SW 1271 (cell line): ENCODE measurements at regions not wholly inside any gene's neighbourhood (a gene's known extent, or its start where the extent isn't known, plus 50 kb on each side); places are given as distances from the start of the nearest gene placed in this dataset.

Experiments
- DNase-seq, 2 experiments: peaks; one replicate each; lab custom pipeline; 2025; lab: John Stamatoyannopoulos, UW

DNA sequence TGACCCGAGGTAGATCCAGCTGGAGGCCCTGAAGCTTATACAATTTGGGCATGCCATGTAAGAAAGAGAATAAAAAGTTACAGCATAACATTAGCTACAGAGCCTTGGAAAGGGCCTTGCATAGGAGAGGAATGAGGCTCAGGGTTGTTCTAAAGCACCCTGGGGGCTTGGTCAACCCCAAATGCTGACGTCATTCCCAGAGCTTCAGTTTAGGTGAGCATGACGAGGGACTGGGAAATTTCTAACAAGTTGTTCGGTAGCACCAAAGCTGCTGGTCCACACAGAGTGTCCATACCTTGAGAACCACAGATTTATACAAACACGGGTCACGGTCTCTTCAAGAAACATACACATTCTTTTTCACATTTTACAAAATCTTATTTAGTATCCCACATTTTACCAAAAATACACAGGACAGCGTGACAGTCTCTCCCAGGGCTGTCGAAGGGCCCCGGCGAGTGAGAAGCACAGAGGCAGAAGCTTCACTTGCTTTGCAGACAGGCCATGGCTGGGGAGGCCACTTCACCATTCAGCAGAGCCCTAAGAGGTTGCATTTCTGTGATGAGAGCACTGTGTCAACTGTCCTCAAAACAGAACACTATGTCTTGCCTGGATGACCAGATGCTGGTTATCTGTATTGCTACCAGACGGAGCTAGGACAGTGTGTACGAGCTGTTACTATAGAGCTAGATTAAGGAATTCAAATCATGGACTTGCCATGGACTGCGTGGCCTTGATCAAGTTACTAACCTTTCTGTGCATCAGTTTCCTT is 68.2 kb upstream of the ARRDC4 start:
- DNase-seq = no peak

DNA sequence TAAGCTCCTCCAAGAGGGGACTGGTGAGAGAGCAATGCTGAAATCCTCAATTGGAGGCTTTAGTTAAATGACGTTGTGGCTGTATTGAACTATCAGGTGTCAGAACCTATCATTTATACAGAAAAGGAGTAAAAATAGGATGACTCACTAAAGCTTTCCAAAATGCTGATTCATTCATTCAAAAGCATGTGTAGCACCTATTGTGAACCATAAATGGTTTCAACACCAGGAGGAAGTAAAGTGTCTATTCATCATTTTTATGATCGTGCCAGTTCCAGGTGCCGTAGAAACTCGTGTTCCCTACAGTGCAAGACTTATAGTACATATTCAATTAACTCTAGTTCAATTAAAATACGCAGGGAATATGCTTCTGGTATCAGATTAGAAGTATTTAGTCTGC is 66.5 kb upstream of the ARRDC4 start:
- no peak for DNase-seq

DNA sequence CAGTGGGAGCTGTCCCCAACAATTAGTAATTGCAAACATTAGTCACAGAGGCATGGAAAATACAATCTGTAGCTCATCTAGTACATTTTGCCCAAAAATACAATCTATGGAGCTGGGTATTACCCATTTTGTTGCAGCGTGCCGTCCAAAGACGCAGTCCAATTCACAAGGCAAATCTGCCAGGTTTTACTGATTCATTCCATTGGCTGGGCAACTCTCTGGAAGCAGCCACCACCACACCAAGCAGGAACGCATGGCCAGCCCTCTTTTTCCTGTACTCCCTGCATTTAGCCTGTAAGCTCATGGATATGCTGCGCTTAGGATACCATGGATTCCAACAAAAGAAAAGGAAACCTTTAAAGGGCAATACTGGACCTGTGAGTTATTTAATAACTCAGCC is 60.5 kb upstream of the ARRDC4 start:
- no peak for DNase-seq

DNA sequence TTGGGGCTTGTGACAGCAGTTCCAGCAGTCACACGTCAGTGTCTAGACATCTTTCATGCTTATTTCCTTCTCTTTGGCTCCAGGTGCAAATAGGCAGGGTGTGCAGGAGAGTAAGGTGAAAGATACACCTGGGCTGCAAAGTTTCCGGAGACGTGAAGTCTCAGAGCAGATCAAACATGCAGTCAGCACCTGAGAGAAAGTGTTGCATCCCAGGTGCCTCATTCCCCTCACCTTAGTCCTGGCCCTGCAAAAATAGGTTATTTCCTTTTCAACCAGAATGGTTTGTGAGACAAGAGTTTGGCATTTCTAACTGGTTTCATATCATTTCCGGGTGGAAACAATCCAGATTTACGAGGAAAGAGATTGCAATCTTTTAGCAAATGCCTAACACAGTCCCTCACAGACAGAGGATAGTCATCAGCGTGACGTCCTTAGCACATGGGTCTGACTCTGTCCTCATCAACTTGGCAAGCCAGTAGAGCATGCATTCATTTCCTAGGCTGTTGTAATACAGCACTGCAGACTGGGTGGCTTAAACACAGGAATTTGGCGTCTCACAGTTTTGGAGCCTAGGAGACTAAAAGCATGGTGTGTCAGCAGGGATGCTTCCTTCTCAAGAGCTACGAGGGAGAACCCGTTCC is 58.2 kb upstream of the ARRDC4 start:
- DNase-seq = no peak

DNA sequence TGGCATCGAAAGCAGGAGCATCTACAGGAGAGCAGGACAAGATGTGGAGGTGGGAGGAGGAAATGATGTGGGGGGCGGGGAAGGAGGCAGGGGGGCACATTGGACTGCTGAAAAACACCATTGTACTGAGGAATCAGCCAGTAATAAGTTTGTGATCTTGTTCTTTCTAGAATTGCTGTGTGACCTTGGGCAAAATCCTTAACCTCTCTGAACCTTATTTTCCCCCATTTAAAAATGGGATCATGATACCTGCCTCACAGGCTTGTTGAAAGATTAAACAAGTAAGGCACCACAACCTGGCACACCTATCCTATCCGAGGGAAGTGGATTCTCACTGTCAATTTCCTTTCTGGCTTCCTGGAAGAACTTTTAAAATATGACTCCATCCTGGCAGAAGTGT is 56.9 kb upstream of the ARRDC4 start:
- no peak for DNase-seq

DNA sequence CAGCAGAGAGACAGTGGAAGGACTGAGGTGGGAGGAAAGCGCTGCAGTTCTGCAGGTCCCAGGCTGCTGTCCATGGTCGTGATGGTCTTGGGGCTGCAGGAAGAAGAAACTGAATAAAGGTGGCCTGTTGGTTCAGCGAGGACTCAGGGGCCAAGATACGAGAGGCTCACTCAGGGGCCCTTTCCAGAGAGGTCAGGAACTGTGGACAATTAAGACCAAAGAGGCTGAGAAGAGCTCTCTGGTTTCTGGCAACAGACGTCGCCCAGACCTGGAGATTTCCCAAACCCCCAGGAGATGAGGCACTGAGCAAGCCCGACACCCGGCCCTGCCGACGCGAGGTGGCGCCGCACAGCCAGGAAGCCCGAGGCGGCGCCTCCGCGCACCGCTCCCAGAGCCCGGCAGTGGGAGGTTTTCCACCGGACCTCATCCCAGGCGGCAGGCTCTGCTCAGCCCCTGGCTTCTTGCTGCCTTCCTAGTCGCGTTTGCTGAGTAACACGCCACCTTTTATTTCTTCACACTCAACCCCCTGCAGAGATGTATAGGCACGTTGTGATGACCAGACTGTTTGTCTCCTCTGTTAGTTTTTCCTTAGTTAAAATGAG is 56.4 kb upstream of the ARRDC4 start:
- DNase-seq = peak in 1 of 2 experiments; percentile 45

DNA sequence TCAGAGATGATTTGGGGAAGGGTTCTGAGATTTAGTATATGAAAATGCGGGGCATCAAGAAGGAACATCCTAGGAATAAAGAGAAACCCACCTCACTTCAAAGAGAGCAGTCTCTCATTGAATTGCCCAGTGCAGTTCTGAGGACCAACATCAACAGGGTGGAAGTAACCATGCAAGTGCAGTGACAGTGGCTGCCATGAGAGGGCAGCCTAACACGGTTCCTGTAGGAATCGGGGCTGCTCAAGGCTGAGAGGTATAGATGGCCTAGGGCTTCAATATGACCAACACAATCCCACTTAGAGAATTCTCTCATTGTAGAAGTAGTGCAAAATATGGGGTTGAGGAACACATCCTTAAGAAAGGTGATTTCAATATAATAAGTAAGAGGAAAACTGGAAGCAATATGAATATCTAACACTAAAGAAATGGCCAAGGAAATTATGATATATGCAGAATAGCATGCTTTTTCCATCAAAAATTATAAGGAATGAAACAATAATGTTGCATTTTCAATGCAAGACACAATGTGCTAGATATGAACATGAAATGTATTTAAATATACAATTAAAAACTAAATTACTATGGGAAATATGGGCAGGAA is 51.1 kb upstream of the ARRDC4 start:
- peak in 1 of 2 experiments; percentile 59 for DNase-seq
